AG09309 (cell line): ENCODE measurements at regions not wholly inside any gene's neighbourhood (a gene's known extent, or its start where the extent isn't known, plus 50 kb on each side); places are given as distances from the start of the nearest gene placed in this dataset.
"Not testable (repeated sequence)": the region's sequence is repeated elsewhere in the genome, so short reads cannot be mapped to it uniquely, and the experiment has no call there.

ENCODE experiments used
- DNase-seq: peaks from one replicate; pipeline ENCODE4 v3.0.0-alpha.2; 2010; ENCODE audit warnings: low read depth
- H3K4me3 ChIP-seq: 2 replicates; pipeline ENCODE4 v1.5.1; 2011; ENCODE audit warnings: mild to moderate bottlenecking, low read depth, low read length, moderate library complexity; ENCODE audit not compliant: control insufficient read depth
- CTCF ChIP-seq: IDR thresholded peaks from 2 replicates; pipeline ENCODE4 v1.5.1; 2011; ENCODE audit warnings: mild to moderate bottlenecking, low read depth, low read length, inconsistent platforms; ENCODE audit not compliant: insufficient read depth, control insufficient read depth; ENCODE audit errors: missing control alignments

DNA sequence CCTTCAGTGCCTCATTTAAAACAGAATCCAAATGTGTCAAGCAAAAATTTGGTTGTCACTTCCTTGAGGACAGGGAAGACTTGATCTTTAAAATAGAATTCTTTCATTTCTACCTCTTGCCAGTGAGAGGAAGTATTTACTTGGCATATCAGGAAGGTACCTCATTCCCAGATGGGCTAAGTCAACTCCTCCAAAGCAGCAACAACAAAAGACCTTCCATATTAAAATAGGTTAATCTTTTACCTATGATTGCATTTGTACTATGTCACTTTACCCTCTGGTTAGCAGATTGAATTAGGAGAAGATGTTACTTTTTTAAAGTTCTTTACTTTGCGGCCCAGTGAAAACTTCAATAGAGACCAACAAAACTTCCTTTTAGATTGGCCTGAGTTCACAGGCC is 462.1 kb upstream of the ADAMTS9 start:
- no peak for TF ChIP-seq CTCF
- no peak for DNase-seq
- H3K4me3 ChIP-seq = no peak overlapping the region

- DNase-seq = no peak
- no peak overlapping the region for H3K4me3 ChIP-seq
- TF ChIP-seq CTCF = no peak
Observed at GRCh38 chr3:65148687-65149086, 460.9 kb upstream of the ADAMTS9 start.

- H3K4me3 ChIP-seq = no peak overlapping the region
- no peak for DNase-seq
- TF ChIP-seq CTCF = no peak
Observed at GRCh38 chr3:65146179-65146578, 458.4 kb upstream of the ADAMTS9 start.

GRCh38 chr3:65145680-65146079 is 457.9 kb upstream of the ADAMTS9 start:
- H3K4me3 ChIP-seq = no peak overlapping the region
- no peak for DNase-seq
- no peak for TF ChIP-seq CTCF

- no peak overlapping the region for H3K4me3 ChIP-seq
- DNase-seq = peak; percentile 14
- TF ChIP-seq CTCF = no peak
Observed at GRCh38 chr3:65144791-65145351, 457.1 kb upstream of the ADAMTS9 start.

- DNase-seq = no peak
- no peak overlapping the region for H3K4me3 ChIP-seq
- TF ChIP-seq CTCF = no peak
Observed at GRCh38 chr3:65142456-65142855, 454.7 kb upstream of the ADAMTS9 start.

DNA sequence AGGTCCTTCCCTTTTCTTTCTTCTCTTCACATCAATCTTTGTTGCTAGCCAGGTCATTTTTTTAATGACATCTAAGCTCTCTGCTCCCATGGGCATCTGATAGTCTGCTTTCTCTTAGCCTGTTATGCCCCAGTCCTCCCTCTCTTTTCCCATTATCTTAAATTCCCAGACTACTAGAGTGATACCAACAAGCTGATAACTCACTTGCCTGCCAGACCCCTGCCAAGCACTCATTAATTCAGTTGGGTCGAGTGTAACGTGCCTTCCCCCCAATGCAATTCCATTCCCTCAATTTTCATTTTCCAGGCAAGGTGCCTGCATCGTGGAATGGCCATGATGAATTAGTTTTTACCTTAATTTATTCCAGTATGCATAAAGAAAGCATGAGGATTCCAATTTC is 450.8 kb upstream of the ADAMTS9 start:
- H3K4me3 ChIP-seq = no peak overlapping the region
- no peak for DNase-seq
- TF ChIP-seq CTCF = no peak

- not testable (repeated sequence) for H3K4me3 ChIP-seq, DNase-seq
Observed at GRCh38 chr3:65133752-65134151, 446.0 kb upstream of the ADAMTS9 start.
